Coronary artery (tissue), 2 donors: ENCODE measurements at regions not wholly inside any gene's neighbourhood (a gene's known extent, or its start where the extent isn't known, plus 50 kb on each side); places are given as distances from the start of the nearest gene placed in this dataset.

Source experiments
- DNase-seq: peaks from one replicate; pipeline ENCODE4 v3.0.0-alpha.2; 2017; ENCODE audit warnings: low spot score
- H3K27ac ChIP-seq, 2 donors: fragments of 200-600 bp; sonication (generic); one replicate each; pipeline ENCODE4 v1.5.1; 2016 to 2019
- H3K4me3 ChIP-seq: fragments of 200-600 bp; sonication (generic); 2 replicates; pipeline ENCODE4 v1.5.1; 2016; ENCODE audit warnings: mild to moderate bottlenecking, moderate library complexity
- TF ChIP-seq, protein P1 (sequence below): fragments of 200-600 bp; sonication (generic); IDR thresholded peaks from one replicate; pipeline ENCODE4 v1.5.1; 2019; ENCODE audit warnings: antibody characterized with exemption

GRCh38 chr3:82261013-82261412 is 499.6 kb upstream of the GBE1 start:
- DNase-seq, result no peak
- no peak overlapping the region for H3K4me3 ChIP-seq
- TF ChIP-seq, protein P1, sequence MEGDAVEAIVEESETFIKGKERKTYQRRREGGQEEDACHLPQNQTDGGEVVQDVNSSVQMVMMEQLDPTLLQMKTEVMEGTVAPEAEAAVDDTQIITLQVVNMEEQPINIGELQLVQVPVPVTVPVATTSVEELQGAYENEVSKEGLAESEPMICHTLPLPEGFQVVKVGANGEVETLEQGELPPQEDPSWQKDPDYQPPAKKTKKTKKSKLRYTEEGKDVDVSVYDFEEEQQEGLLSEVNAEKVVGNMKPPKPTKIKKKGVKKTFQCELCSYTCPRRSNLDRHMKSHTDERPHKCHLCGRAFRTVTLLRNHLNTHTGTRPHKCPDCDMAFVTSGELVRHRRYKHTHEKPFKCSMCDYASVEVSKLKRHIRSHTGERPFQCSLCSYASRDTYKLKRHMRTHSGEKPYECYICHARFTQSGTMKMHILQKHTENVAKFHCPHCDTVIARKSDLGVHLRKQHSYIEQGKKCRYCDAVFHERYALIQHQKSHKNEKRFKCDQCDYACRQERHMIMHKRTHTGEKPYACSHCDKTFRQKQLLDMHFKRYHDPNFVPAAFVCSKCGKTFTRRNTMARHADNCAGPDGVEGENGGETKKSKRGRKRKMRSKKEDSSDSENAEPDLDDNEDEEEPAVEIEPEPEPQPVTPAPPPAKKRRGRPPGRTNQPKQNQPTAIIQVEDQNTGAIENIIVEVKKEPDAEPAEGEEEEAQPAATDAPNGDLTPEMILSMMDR, result no peak
- H3K27ac ChIP-seq, result no peak overlapping the region

DNA sequence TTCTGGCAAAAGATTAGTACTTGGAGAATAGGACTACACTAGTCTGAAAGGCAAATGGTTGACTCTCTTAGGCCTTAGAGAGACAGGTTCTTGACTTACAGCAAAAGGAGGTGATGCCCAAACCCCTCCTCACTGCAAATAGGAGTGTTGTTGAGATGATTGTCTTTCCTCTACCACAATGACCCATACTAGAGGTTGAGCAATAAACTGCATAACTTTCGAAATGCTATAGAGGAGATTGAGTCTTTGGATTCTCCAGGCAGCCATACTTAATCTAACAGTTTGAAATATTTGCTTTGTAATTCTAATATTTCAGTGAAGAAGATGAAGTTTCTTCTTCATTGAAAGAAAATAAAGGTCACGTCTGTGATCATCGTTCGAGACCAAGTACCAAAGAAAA is 498.5 kb upstream of the GBE1 start:
- TF ChIP-seq, protein P1, result no peak
- Histone ChIP-seq H3K27ac (no peak overlapping the region), H3K4me3 (no peak overlapping the region)
- DNase-seq, result no peak

- no peak overlapping the region for H3K4me3 ChIP-seq
- TF ChIP-seq, protein P1, result no peak
- DNase-seq, result no peak
- H3K27ac ChIP-seq, result no peak overlapping the region
These were observed 478.9 kb upstream of the GBE1 start for GRCh38 chr3:82240322-82240721.

DNA sequence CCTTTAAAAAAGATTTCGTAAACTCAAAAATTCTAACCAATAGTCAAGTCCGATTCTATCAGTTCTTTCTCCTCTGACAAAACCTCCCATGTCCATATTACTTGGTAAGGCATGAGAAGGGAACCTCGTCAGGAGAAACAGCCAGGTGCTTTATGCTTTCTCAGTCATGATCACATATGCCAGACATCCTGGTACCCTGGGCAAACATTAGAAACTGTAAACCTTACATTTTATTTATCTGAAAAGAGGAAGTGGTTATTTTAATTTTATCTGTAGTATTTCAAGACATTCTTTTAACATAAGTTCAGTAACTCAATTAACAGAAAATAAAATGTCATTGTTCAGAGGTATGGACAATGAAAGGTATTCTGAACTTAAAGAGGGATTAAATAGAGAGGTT is 474.8 kb upstream of the GBE1 start:
- TF ChIP-seq, protein P1, result no peak
- no peak overlapping the region for H3K4me3 ChIP-seq
- DNase-seq, result no peak

DNA sequence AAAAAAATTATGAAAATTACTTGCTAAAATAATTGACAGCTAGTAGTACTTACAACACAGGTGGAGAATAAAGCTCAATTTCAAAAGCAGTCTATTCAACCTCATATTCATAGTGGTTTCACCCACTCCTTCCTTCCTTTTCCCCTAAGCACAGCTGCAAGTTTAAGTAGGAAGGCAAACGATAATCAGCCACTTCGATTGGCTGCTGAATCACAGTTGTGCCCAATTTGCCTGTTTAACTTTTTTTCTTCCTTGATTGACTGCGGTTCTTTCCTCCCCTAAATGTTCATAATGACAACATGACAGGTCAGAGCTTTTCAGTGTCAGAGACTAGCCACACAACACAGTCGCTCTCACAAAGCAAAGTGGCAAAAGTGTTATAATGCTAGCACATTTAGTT is 468.0 kb upstream of the GBE1 start:
- no peak overlapping the region for H3K4me3 ChIP-seq
- TF ChIP-seq, protein P1, result no peak
- DNase-seq, result no peak
- no peak overlapping the region for H3K27ac ChIP-seq

More for the DNA sequence above, 474.8 kb upstream of the GBE1 start:
- no peak overlapping the region for H3K27ac ChIP-seq

DNA sequence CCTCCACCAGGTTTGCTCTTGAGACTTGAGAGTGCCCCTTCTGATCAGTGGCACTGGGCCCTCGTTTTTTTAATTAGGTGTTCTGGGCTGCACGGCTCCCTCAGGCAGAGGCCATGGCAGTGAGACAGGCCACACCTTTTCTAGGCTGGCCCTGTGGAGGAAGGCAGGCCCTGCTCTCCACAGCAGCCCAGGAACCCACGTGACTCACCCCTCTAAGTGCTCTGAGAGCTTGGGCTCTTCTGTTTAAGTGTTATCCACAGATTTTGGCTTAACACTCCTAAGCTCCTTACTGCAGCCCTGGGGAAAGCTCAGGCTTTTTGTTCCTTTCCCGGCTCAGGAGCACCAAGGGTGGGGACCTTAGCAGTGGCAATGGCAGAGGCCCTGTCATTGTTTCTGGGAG is 463.2 kb upstream of the GBE1 start:
- DNase-seq, result no peak
- TF ChIP-seq, protein P1, result no peak
- Histone ChIP-seq H3K4me3 (no peak overlapping the region), H3K27ac (no peak overlapping the region)

- DNase-seq, result no peak
- Histone ChIP-seq H3K27ac (no peak overlapping the region), H3K4me3 (no peak overlapping the region)
- TF ChIP-seq, protein P1, result no peak
These were observed 461.0 kb upstream of the GBE1 start for GRCh38 chr3:82222401-82222800.
